NCI-H2081 treated with DMSO at 0.1 percent for 48 hours (cell line): ENCODE measurements at regions not wholly inside any gene's neighbourhood (a gene's known extent, or its start where the extent isn't known, plus 50 kb on each side); places are given as distances from the start of the nearest gene placed in this dataset.
"Not testable (repeated sequence)": the region's sequence is repeated elsewhere in the genome, so short reads cannot be mapped to it uniquely, and the experiment has no call there.

ENCODE experiments used
- DNase-seq: peaks from one replicate; lab custom pipeline; 2025; lab: John Stamatoyannopoulos, UW

GRCh38 chr1:60859111-60859510 is 223.2 kb upstream of the NFIA start:
- no peak for DNase-seq

DNA sequence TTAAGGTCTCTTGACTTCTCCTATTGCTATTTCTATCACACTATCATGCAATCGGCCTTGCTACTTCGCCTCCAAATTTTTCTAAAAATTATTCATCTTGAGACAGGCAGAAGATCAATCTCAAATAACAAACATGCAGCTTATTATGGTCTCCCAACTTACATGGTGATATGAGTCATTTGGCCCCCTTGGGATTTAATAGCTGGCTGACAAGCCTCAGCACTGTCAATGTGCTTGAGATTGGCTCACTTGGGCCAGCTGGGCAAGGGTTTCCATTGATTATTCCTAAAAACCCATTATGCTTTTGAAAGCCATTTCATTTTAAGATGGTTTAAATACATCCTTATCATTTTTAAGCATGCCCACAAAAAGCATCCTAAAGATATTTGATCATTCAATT is 224.5 kb upstream of the NFIA start:
- no peak for DNase-seq

- no peak for DNase-seq
Observed at GRCh38 chr1:60850084-60850483, 232.3 kb upstream of the NFIA start.

- no peak for DNase-seq
Observed at GRCh38 chr1:60849401-60849800, 233.0 kb upstream of the NFIA start.

DNA sequence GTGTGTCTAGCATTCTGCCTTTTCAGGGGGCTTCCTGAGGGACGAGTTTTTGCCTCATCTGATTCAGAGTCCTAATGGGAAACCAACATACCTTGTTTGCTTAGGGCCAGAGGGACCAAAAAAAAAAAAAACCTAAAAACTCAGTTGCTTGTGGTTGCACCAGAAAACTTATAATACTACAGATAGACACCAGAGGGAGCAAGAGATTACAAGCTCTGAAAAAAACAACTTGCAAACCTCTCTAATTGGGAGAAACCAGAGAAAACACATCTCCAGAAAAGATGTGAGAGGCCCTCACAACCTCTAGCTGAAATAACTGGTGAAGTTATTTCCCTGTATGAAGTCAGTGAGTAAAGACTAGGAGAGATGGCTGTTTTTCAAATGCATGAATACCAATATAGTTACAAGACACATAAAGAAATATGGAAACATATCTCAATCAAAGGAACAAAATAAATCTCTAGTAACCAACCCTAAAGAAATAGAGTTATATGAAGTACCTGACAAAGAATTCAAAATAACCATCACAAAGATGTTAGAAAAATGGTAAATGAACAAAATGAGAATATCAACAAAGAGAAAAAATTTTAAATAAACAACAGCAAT is 233.7 kb upstream of the NFIA start:
- DNase-seq: no peak

DNA sequence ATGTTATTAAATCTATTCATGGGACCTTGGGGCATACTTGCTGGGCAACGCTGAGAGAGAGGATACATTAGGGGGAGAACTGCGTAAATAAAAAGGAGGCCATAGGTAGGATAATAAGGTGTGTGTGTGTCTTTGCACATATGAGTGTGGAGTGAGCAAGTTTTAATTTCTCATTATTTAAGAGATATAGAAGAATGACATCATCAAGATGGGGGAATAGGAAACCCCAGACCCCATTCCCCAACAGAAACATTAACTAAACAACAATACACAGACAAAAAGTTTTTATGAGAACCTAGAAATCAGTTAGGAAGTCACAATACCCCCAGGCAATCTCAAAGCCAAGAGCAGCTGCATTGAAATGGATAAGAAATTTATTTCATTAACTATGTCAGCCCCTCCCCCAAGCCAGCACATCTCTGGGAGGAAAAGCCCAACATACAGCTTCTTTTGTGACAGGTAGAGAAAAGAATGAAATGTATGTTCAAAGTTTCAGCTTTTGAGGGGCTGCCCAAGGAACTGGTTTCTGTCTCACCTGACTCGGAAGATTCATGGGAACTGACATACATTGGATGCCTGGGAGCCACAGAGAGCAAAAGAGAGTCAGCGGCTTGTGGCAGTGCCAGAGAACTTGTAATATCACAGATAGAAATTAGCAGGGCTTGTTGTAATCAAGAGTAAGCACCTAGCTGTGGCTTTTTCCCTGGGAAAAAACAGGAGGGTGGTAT is 234.3 kb upstream of the NFIA start:
- DNase-seq: no peak

DNA sequence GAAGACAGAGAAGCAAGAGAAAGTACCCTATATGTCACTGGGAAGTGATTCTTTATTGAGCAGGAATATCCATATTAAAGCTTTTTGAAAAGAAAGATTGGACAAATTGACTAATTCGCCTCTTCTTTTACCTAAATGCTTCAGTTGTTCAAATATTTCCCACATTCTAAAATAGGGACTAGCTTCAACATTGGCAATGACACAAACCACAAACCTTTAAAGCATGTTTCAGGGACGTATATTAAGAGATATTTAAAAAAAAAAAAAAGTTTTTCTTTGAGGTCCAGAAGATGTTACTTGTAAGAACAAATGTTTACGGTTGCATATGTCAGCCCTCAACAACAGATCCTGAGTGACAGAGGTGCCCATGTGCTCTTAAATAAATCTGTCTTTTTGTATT is 235.0 kb upstream of the NFIA start:
- DNase-seq: no peak

DNA sequence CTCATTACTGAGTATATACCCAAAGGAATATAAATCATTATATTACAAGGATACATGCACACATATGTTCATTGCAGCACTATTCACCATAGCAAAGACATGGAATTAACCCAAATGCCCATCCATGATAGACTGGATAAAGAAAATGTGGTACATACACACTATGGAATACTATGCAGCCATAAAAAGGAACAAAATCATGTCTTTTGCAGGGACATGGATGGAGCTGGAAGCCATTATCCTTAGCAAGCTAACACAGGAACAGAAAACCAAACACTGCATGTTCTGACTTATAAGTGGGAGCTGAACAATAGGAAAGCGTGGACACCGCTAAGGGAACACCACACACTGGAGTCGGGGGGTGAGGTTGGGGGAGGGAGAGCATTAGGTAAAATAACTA is 236.7 kb upstream of the NFIA start:
- not testable (repeated sequence) for DNase-seq

GRCh38 chr1:60842304-60842703 is 240.1 kb upstream of the NFIA start:
- DNase-seq: no peak

GRCh38 chr1:60841116-60842046 is 241.0 kb upstream of the NFIA start:
- DNase-seq: no peak

DNA sequence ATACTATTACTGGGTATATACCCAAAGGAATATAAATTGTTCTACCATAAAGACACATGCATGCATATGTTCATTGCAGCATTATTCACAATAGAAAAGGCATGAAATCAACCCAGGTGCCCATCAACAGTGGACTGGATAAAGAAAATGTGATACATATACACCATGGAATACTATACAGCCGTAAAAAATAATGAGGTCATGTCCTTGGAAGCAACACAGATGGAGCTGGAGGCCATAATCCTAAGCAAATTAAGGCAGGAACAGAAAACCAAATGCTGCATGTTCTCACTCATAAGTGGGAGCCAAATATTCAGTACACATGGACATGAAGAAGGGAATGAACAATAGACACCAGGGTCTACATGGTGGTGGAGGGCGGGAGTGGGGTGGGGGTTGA is 241.9 kb upstream of the NFIA start:
- DNase-seq: not testable (repeated sequence)

- no peak for DNase-seq
Observed at GRCh38 chr1:60835649-60836048, 246.7 kb upstream of the NFIA start.

DNA sequence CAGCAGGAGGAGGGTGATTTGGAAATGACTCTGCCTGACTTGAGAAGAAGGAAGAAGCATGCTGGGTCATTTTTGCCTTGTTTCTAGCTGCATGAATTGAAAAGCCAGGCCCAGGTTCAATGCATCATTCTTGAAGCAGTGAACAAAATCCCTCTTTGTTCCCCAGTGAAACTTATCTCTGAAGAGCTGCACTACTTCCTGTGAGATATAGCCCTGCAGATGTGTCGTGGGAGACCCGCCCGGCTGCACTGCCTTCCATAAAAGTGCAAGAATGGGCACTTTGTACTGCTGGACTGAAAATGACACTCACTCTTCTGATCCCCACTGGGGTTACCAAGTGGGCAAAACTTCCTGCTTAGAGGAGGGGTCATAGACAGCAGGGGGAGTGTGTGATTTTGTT is 249.2 kb upstream of the NFIA start:
- no peak for DNase-seq

GRCh38 chr1:60832367-60832766 is 250.0 kb upstream of the NFIA start:
- DNase-seq: no peak

DNA sequence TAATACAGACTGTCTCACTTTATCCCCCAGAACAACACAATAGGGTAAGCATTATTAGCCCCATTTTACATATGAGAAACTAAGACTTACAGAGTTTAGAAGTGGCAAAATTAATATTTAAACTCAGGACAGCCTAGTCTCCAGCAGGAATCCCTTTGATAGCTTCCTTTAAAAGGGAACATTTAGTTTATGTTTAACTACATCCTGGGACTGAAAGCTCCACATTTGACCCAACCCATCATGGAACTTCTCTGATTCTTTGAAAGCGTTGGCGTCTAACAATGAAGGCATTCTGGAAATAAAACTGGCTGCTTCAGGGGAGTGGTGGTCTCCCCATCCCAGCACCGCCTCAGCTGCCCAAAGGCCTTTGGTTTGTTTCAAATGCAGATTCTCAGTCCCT is 250.6 kb upstream of the NFIA start:
- DNase-seq: no peak

DNA sequence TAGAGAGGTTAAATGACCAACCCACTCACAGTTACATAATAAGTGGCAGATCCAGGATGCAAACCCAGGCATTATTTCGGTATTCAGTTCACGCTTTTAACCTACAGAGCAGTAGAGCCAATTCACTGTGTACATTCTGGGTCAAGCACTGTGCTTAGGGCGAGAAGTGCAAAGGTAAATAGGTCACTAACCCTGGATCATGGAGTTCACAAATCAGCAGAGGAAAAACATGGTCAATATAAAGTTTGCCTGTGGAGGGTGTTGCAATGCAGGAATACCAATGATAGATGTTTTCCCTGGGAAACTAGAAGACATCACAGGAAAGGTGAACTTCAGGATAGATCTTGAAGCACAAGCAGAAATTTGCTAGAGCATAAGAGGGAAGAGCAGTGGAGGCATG is 253.4 kb upstream of the NFIA start:
- no peak for DNase-seq

GRCh38 chr1:60826320-60827094 is 255.9 kb upstream of the NFIA start:
- no peak for DNase-seq

GRCh38 chr1:60825593-60825992 is 256.8 kb upstream of the NFIA start:
- no peak for DNase-seq

- DNase-seq: no peak
Observed at GRCh38 chr1:60823151-60823550, 259.2 kb upstream of the NFIA start.

- DNase-seq: no peak
Observed at GRCh38 chr1:60822252-60822651, 260.1 kb upstream of the NFIA start.

- DNase-seq: no peak
Observed at GRCh38 chr1:60821156-60821555, 261.2 kb upstream of the NFIA start.
